GM12878 (cell line): ENCODE measurements at regions not wholly inside any gene's neighbourhood (a gene's known extent, or its start where the extent isn't known, plus 50 kb on each side); places are given as distances from the start of the nearest gene placed in this dataset.

ENCODE experiments used
- ATAC-seq: fragments of 200-7000 bp; cut with Tn5 transposase; 3 replicates; pipeline ENCODE4 v1.9.1; 2020; ENCODE audit warnings: mild to moderate bottlenecking, moderate library complexity
- BruUV-seq: library from RNA; stranded (reverse); fragments of 400-500 nt; replicated peaks from 2 replicates; lab custom pipeline; 2021; lab: Mats Ljungman, UMichigan
- CTCF ChIA-PET: fragments of 300-600 bp; sonication (Branson Sonifier 250); formaldehyde crosslinking; extraction: SDS; loops from one replicate; lab custom pipeline; 2021; ENCODE audit warnings: inconsistent platforms; lab: Yijun Ruan, JAX
- POLR2A ChIA-PET: fragments of 350-600 bp; formaldehyde crosslinking; extraction: SDS; loops from one replicate; lab custom pipeline; 2021; ENCODE audit warnings: inconsistent platforms; lab: Charles Lee
- RAD21 ChIA-PET: fragments of 300-600 bp; sonication (Branson Sonifier 250); formaldehyde crosslinking; loops from one replicate; lab custom pipeline; 2023; ENCODE audit warnings: antibody characterized with exemption; ENCODE audit not compliant: unreplicated experiment; lab: Charles Lee
- SMC1A ChIA-PET: fragments of 300-600 bp; sonication (Branson Sonifier 250); formaldehyde crosslinking; loops from one replicate; lab custom pipeline; 2023; ENCODE audit not compliant: unreplicated experiment, uncharacterized antibody; lab: Charles Lee
- DNase-seq: peaks from one replicate; pipeline ENCODE4 v3.0.0-alpha.2; 2011; ENCODE audit warnings: low read depth, low spot score
- FAIRE-seq: peaks from 3 replicates; lab custom pipeline; 2011; peaks lifted over from hg19 to GRCh38; lab: Jason Lieb, UNC
- H2AFZ ChIP-seq: 2 replicates; pipeline ENCODE4 v1.6.0; 2011; ENCODE audit warnings: low read depth, low read length, control low read depth; ENCODE audit not compliant: control insufficient read depth
- H3K27ac ChIP-seq: 2 replicates; pipeline ENCODE4 v1.5.1; 2011; ENCODE audit warnings: control low read depth; ENCODE audit not compliant: control insufficient read depth, insufficient read depth
- H3K27me3 ChIP-seq, 2 experiments: replicated peaks in 1 of 2; 2 replicates each; pipeline versions ENCODE4 v1.6.0 to v1.6.1; 2011; ENCODE audit warnings: low read length in 1 of 2; ENCODE audit not compliant: control insufficient read depth in 2 of 2, insufficient read depth in 2 of 2
- H3K36me3 ChIP-seq, 2 experiments: 2 replicates each; pipeline ENCODE4 v1.5.1; 2011; ENCODE audit warnings: low read length in 1 of 2; ENCODE audit not compliant: control insufficient read depth in 2 of 2, insufficient read depth in 2 of 2
- H3K4me1 ChIP-seq: 2 replicates; pipeline ENCODE4 v1.6.1; 2011; ENCODE audit warnings: mild to moderate bottlenecking, low read length, moderate library complexity, mixed read lengths; ENCODE audit not compliant: control insufficient read depth, insufficient read depth
- H3K4me2 ChIP-seq: 2 replicates; pipeline ENCODE4 v1.6.0; 2011; ENCODE audit warnings: control low read depth; ENCODE audit not compliant: control insufficient read depth, insufficient read depth
- H3K4me3 ChIP-seq: fragments of 200-600 bp; sonication (generic); 2 replicates; pipeline ENCODE4 v1.5.1; 2016
- H3K79me2 ChIP-seq: 2 replicates; pipeline ENCODE4 v1.6.0; 2011; ENCODE audit warnings: low read length; ENCODE audit not compliant: control insufficient read depth, insufficient read depth
- H3K9ac ChIP-seq: 2 replicates; pipeline ENCODE4 v1.8.0; 2011; ENCODE audit warnings: low read length, control low read depth, mixed read lengths; ENCODE audit not compliant: control insufficient read depth, insufficient read depth
- H3K9me3 ChIP-seq: replicated peaks from 3 replicates; pipeline ENCODE4 v1.5.1; 2011; ENCODE audit warnings: mild to moderate bottlenecking, low read length; ENCODE audit not compliant: control insufficient read depth, insufficient read depth
- H4K20me1 ChIP-seq: 2 replicates; pipeline ENCODE4 v1.6.0; 2011; ENCODE audit not compliant: control insufficient read depth, insufficient read depth
- CBX5 ChIP-seq: sonication (generic); IDR thresholded peaks from 2 replicates; pipeline ENCODE4 v1.6.1; 2016; ENCODE audit warnings: low read depth, moderate library complexity, mild to moderate bottlenecking, inconsistent platforms
- CHD2 ChIP-seq: IDR thresholded peaks from 2 replicates; pipeline ENCODE4 v1.6.1; 2011; ENCODE audit warnings: low read depth, low read length, improper control_type of control experiment, borderline replicate concordance
- IKZF2 ChIP-seq, 2 experiments: fragments of 450-650 bp; IDR thresholded peaks; 2 replicates each; pipeline ENCODE4 v1.6.1; 2017; ENCODE audit warnings: mild to moderate bottlenecking in 2 of 2, moderate library complexity in 2 of 2
- MAX ChIP-seq: IDR thresholded peaks from 2 replicates; pipeline ENCODE4 v1.6.1; 2012; ENCODE audit warnings: low read depth, low read length, improper control_type of control experiment
- MEF2A ChIP-seq: IDR thresholded peaks from 2 replicates; pipeline ENCODE4 v1.6.1; 2011; ENCODE audit warnings: low read depth, mild to moderate bottlenecking, low read length, moderate library complexity; ENCODE audit not compliant: insufficient read depth
- NFIC ChIP-seq: IDR thresholded peaks from 2 replicates; pipeline ENCODE4 v1.6.1; 2012; ENCODE audit warnings: low read depth, mild to moderate bottlenecking, inconsistent platforms, low read length, moderate library complexity
- NFXL1 ChIP-seq: fragments of 450-650 bp; IDR thresholded peaks from 2 replicates; pipeline ENCODE4 v1.6.1; 2017; ENCODE audit warnings: antibody characterized with exemption, mild to moderate bottlenecking, borderline replicate concordance
- NKRF ChIP-seq: fragments of 450-650 bp; conservative IDR thresholded peaks from 2 replicates; pipeline ENCODE4 v1.6.1; 2017; ENCODE audit warnings: mild to moderate bottlenecking, moderate library complexity
- NR2C1 ChIP-seq: fragments of 450-650 bp; IDR thresholded peaks from 2 replicates; pipeline ENCODE4 v1.6.1; 2017; ENCODE audit warnings: antibody characterized with exemption, mild to moderate bottlenecking, moderate library complexity
- NR2F1 ChIP-seq: fragments of 450-650 bp; conservative IDR thresholded peaks from 2 replicates; pipeline ENCODE4 v1.6.1; 2017; ENCODE audit warnings: mild to moderate bottlenecking
- RELB ChIP-seq: fragments of 450-650 bp; IDR thresholded peaks from 2 replicates; pipeline ENCODE4 v1.6.1; 2017; ENCODE audit warnings: low read depth, mild to moderate bottlenecking, moderate library complexity
- RUNX3 ChIP-seq: IDR thresholded peaks from 2 replicates; pipeline ENCODE4 v1.6.1; 2012; ENCODE audit warnings: low read length, inconsistent platforms
- SPI1 ChIP-seq: IDR thresholded peaks from 2 replicates; pipeline ENCODE4 v1.6.1; 2011; ENCODE audit warnings: low read depth, mild to moderate bottlenecking, low read length, moderate library complexity, borderline replicate concordance; ENCODE audit not compliant: insufficient read depth
- SREBF2 ChIP-seq: IDR thresholded peaks from 2 replicates; pipeline ENCODE4 v1.6.1; 2012; ENCODE audit warnings: mild to moderate bottlenecking, low read length
- STAT3 ChIP-seq: IDR thresholded peaks from 2 replicates; pipeline ENCODE4 v1.6.1; 2011; ENCODE audit warnings: low read depth, low read length, improper control_type of control experiment
- WRNIP1 ChIP-seq: IDR thresholded peaks from 2 replicates; pipeline ENCODE4 v1.6.1; 2011; ENCODE audit warnings: low read depth, low read length, improper control_type of control experiment, borderline replicate concordance
- YBX1 ChIP-seq: fragments of 450-650 bp; IDR thresholded peaks from 2 replicates; pipeline ENCODE4 v1.6.1; 2016; ENCODE audit warnings: antibody characterized with exemption
- WGBS: methylation state at CpG from one replicate; pipeline ENCODE4 v1.1.6; 2016; ENCODE audit warnings: low lambda C conversion rate; ENCODE audit not compliant: insufficient replicate concordance, insufficient coverage; ENCODE audit errors: missing lambda C conversion rate; 5-methylcytosine and 5-hydroxymethylcytosine counted together
- in situ Hi-C: fragments of 300-500 bp; cut with MboI; formaldehyde crosslinking; loops from 9 replicates; pipeline ENCODE4 v1.14.3; 2018; ENCODE audit warnings: mixed read lengths
- intact Hi-C: fragments of 100-400 bp; cut with micrococcal nuclease; formaldehyde crosslinking; loops from one replicate; pipeline ENCODE4 v1.14.2; 2022; ENCODE audit not compliant: unreplicated experiment

- no peak overlapping the region for H3K4me2 ChIP-seq
- H3K4me3 ChIP-seq = no peak overlapping the region
- no peaks in the 10 kb centered on the region for H3K27me3 ChIP-seq
- FAIRE-seq = no peak
- 58% methylated on average over 3 of the region's 3 CpGs for WGBS
- H3K9me3 ChIP-seq = no peaks in the 10 kb centered on the region
- RAD21 ChIA-PET = interaction anchor here (0.7 kb wide), 2 partner anchors 130 to 512 kb away, joined by 3 read pairs; no protein-coding TSS in a partner anchor
- H3K79me2 ChIP-seq = no peaks in the 10 kb centered on the region
- H3K36me3 ChIP-seq = no peaks in the 10 kb centered on the region
- no peak for ATAC-seq
- no peaks in the 10 kb centered on the region for H4K20me1 ChIP-seq
- intact Hi-C loops = no loop called here
- H3K9ac ChIP-seq = no peak overlapping the region
- SMC1A ChIA-PET = interaction anchor here (1.2 to 1.6 kb wide), 2 partner anchors 12 to 22 kb away, joined by 3 to 6 read pairs; no protein-coding TSS in a partner anchor
- no TSS peak for BruUV-seq
- DNase-seq = no peak
- no peak overlapping the region for H3K27ac ChIP-seq
- H2AFZ ChIP-seq = no peak overlapping the region
- H3K4me1 ChIP-seq = no peaks in the 10 kb centered on the region
- CTCF ChIA-PET = interaction anchor here (0.7 kb wide), 1 partner anchor 417 kb away, joined by 3 read pairs; no protein-coding TSS in a partner anchor
- in situ Hi-C loops = no loop called here
- POLR2A ChIA-PET = no interaction called here
- TF ChIP-seq NR2F1 (no peak), SREBF2 (no peak), NKRF (no peak), MEF2A (no peak), IKZF2 (IDR thresholded peaks at IDR 0.05) (no peak), MAX (no peak), RELB (no peak), CBX5 (no peak), CHD2 (no peak), YBX1 (no peak), RUNX3 (no peak), SPI1 (no peak), NFIC (no peak), NR2C1 (no peak), NFXL1 (no peak), STAT3 (no peak), WRNIP1 (no peak)
Observed at GRCh38 chr1:59186656-59187055, 110.2 kb upstream of the FGGY start.
